ENCODE measurements at regions not wholly inside any gene's neighbourhood (a gene's known extent, or its start where the extent isn't known, plus 50 kb on each side); places are given as distances from the start of the nearest gene placed in this dataset.

DNA sequence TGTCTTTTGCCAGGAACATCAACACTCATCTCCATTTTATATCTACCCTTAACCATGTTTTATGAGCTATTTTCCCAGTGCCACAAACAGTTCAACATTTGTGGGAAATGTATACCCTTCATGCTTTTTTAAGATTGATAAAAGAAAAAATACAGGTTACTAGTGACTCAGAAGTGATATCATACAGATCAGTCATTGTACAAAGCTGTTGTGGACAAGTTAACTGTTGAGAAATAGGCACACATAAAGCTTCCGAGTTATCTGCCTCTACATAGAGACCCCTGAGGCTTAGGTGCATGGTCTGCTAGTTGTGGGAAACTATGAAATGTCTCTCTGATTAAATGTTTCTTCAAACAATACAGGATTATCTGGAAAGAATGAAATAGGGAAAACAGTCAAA is 96.3 kb downstream of the LSM5 start:
- TF ChIP-seq, protein P1, sequence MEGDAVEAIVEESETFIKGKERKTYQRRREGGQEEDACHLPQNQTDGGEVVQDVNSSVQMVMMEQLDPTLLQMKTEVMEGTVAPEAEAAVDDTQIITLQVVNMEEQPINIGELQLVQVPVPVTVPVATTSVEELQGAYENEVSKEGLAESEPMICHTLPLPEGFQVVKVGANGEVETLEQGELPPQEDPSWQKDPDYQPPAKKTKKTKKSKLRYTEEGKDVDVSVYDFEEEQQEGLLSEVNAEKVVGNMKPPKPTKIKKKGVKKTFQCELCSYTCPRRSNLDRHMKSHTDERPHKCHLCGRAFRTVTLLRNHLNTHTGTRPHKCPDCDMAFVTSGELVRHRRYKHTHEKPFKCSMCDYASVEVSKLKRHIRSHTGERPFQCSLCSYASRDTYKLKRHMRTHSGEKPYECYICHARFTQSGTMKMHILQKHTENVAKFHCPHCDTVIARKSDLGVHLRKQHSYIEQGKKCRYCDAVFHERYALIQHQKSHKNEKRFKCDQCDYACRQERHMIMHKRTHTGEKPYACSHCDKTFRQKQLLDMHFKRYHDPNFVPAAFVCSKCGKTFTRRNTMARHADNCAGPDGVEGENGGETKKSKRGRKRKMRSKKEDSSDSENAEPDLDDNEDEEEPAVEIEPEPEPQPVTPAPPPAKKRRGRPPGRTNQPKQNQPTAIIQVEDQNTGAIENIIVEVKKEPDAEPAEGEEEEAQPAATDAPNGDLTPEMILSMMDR (IDR thresholded peaks at IDR 0.05; ENCODE audit: unreplicated experiment in 3 of 3): no peak
- Mint-ChIP-seq H3K27ac (no peak overlapping the region), H3K4me3 (no peak overlapping the region), H3K9me3 (no peaks in the 10 kb centered on the region), H3K4me1 (no peaks in the 10 kb centered on the region), H3K27me3 (ENCODE audit: low read depth) (no peaks in the 10 kb centered on the region), H3K36me3 (ENCODE audit: low read depth) (no peaks in the 10 kb centered on the region)

DNA sequence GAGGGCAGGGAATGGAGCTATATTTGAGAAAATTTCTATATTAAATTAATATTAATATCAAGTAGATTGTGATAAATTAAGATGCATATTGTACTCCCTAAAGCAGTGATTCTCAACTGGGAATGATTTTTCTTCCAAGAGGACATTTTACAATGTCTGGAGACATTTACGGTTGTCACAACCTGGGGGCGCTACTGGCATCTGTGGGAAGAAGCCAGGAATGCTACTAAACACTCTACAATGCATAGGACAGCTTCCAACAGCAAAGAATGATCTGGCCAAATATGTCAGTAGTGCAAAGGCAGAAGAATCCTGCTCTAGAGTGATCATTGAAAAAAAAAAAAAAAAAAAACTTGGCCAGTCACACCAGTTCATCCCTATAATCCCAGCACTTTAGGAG is 100.0 kb downstream of the LSM5 start:
- Mint-ChIP-seq H3K9me3 (peaks cover 4% of the 10 kb centered on the region), H3K36me3 (ENCODE audit: low read depth) (no peaks in the 10 kb centered on the region), H3K4me3 (no peak overlapping the region), H3K27ac (no peak overlapping the region), H3K4me1 (no peaks in the 10 kb centered on the region), H3K27me3 (ENCODE audit: low read depth) (peaks cover 4% of the 10 kb centered on the region)
- TF ChIP-seq, protein P1 (IDR thresholded peaks at IDR 0.05; ENCODE audit: unreplicated experiment in 3 of 3): no peak

DNA sequence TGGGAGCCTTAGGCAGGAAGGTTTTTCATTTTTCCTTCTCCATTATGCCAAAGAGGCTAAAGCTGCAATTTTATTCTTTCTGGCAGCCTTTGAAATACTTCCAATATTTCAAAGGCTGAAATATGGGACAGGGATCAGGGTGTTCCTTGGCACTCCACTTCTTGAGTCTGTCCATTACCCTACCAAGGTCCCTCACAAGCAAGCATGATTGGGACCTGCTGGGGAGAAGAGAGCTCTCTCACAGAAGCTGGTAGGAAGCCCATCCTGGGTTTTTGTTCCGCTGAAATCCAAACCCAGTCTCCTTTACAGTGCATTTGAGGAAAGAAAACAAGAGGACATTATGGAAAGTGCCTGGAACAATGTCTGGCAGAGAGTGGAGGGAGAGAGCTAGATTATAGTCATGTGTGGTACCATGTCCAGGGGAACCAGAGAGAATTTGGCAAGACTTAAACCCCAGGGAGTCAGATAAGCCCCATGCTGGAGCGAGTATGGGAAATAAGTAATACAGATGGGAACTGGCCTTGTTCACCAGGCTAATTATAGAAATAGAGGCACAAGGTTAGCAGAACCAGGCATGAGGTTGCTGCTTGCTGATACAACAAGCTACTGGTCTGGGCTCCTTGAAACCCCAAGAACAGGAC is 104.7 kb downstream of the LSM5 start:
- H3K27me3 Mint-ChIP-seq (ENCODE audit: low read depth): peaks cover 12% of the 10 kb centered on the region
- no peaks in the 10 kb centered on the region for H3K36me3 Mint-ChIP-seq (ENCODE audit: low read depth)
- H3K4me1 Mint-ChIP-seq: no peaks in the 10 kb centered on the region
- H3K27ac Mint-ChIP-seq: no peak overlapping the region
- peaks cover 4% of the 10 kb centered on the region for H3K9me3 Mint-ChIP-seq
- H3K4me3 Mint-ChIP-seq: no peak overlapping the region
- TF ChIP-seq, protein P1 (IDR thresholded peaks at IDR 0.05; ENCODE audit: unreplicated experiment in 3 of 3): no peak

DNA sequence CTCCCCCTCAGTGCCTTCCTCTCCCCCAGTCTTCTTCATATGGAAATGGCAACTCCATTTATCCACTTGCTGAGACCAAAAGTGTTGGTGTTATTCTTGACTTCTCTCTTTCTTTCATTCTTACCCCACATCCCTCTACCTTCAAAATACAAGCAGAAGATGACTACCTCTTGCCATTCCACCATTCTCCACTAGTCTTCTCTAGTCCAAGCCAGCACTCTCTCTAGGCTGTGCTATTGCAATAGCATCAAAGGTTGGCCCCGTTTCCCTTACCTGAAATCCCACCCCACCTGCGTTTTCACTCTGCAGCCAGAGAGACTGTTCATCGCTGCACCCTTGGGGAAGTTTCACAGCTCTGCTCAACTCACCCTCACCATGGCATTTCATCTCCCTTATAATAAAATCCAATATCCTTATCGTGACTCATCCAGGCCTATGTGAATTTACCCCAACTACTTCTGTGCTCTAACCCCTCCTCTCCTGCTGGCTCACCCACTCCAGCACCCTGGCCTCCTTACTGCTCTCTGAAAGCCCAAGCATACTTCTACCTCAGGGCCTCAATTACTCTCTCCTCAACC is 109.1 kb downstream of the LSM5 start:
- TF ChIP-seq, protein P1 (IDR thresholded peaks at IDR 0.05; ENCODE audit: unreplicated experiment in 3 of 3): no peak
- Mint-ChIP-seq H3K4me1 (peaks cover 9% of the 10 kb centered on the region), H3K9me3 (no peaks in the 10 kb centered on the region), H3K36me3 (ENCODE audit: low read depth) (no peaks in the 10 kb centered on the region), H3K4me3 (no peak overlapping the region), H3K27ac (no peak overlapping the region), H3K27me3 (ENCODE audit: low read depth) (peaks cover 19% of the 10 kb centered on the region)

DNA sequence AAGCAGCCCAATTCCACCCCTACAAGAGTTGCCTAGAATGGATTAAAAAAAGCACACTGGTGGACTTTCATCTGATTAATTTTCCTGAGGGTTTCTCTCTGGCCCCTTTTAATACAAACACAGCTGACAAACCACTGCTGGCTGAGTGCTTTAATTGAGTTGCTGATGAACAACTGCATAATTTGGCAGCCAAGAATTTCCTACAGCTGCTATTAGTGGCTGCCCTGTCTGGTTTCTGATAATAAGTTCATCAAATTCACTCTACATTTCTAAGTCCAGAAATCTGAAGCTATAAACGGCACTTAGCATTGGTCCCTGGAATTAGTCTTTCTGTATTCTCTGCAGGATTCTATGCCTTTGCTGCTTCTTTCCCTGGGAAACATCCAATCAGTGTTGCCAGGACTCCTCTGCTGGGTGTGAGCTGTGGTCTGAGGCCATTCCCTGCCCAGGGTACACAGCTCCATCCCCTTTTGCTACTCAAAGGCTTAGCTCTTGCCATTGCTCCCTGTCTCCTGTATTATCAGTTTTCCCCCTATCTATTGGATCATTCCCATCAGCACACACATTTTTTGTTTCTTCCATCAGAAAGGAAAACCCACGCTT is 110.6 kb downstream of the LSM5 start:
- Mint-ChIP-seq H3K9me3 (no peaks in the 10 kb centered on the region), H3K4me3 (no peak overlapping the region), H3K27ac (no peak overlapping the region), H3K36me3 (ENCODE audit: low read depth) (no peaks in the 10 kb centered on the region), H3K4me1 (peaks cover 9% of the 10 kb centered on the region), H3K27me3 (ENCODE audit: low read depth) (peaks cover 12% of the 10 kb centered on the region)
- TF ChIP-seq, protein P1 (IDR thresholded peaks at IDR 0.05; ENCODE audit: unreplicated experiment in 3 of 3): no peak

DNA sequence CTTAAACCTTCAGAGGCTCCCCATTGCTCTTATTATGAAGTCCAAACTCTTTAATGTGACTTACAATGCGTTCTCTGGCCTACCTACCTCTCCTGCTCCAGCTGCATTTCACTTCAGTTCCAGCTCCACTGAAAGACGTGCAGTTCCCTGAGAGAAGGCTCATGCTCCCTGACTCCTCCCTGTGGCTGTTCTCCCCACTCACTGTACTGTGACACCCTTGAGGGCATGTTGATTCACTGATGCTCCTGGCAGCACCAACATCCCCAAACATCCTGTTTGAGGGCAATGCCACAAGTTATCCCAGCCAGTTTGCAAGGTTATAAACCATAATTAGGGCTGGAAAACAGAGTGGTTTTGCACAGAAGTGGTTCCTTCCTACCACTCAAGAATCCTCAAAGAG is 111.2 kb downstream of the LSM5 start:
- peaks cover 12% of the 10 kb centered on the region for H3K27me3 Mint-ChIP-seq (ENCODE audit: low read depth)
- no peak overlapping the region for H3K27ac Mint-ChIP-seq
- no peaks in the 10 kb centered on the region for H3K9me3 Mint-ChIP-seq
- H3K4me3 Mint-ChIP-seq: no peak overlapping the region
- H3K36me3 Mint-ChIP-seq (ENCODE audit: low read depth): no peaks in the 10 kb centered on the region
- H3K4me1 Mint-ChIP-seq: peaks cover 9% of the 10 kb centered on the region
- TF ChIP-seq, protein P1 (IDR thresholded peaks at IDR 0.05; ENCODE audit: unreplicated experiment in 3 of 3): no peak

Measured in nephron (organoid).